ENCODE measurements at regions not wholly inside any gene's neighbourhood (a gene's known extent, or its start where the extent isn't known, plus 50 kb on each side); places are given as distances from the start of the nearest gene placed in this dataset.
"Not testable (repeated sequence)": the region's sequence is repeated elsewhere in the genome, so short reads cannot be mapped to it uniquely, and the experiment has no call there.

GRCh38 chr17:14428648-14429029 is 127.8 kb downstream of the HS3ST3B1 start:
- no peak for DNase-seq
- Mint-ChIP-seq H3K27me3 (ENCODE audit: unreplicated experiment) (no peaks in the 10 kb centered on the region), H3K27ac (ENCODE audit: unreplicated experiment) (no peak overlapping the region), H3K4me1 (ENCODE audit: low read depth, unreplicated experiment) (peaks cover 5% of the 10 kb centered on the region), H3K36me3 (ENCODE audit: unreplicated experiment) (no peaks in the 10 kb centered on the region), H3K4me3 (ENCODE audit: unreplicated experiment) (peak overlapping the region; percentile 12), H3K9me3 (ENCODE audit: unreplicated experiment) (no peaks in the 10 kb centered on the region)
- no peak for TF ChIP-seq CTCF (IDR thresholded peaks at IDR 0.05; ENCODE audit: partially characterized antibody, unreplicated experiment)

- no peak for TF ChIP-seq CTCF (IDR thresholded peaks at IDR 0.05; ENCODE audit: partially characterized antibody, unreplicated experiment)
- Mint-ChIP-seq H3K4me3 (ENCODE audit: unreplicated experiment) (no peak overlapping the region), H3K27ac (ENCODE audit: unreplicated experiment) (no peak overlapping the region), H3K27me3 (ENCODE audit: unreplicated experiment) (no peaks in the 10 kb centered on the region), H3K4me1 (ENCODE audit: low read depth, unreplicated experiment) (peaks cover 5% of the 10 kb centered on the region), H3K36me3 (ENCODE audit: unreplicated experiment) (no peaks in the 10 kb centered on the region), H3K9me3 (ENCODE audit: unreplicated experiment) (no peaks in the 10 kb centered on the region)
- no peak for DNase-seq
Observed at GRCh38 chr17:14427900-14428647, 127.2 kb downstream of the HS3ST3B1 start.

- DNase-seq; H3K4me3 Mint-ChIP-seq (ENCODE audit: unreplicated experiment); H3K4me1 Mint-ChIP-seq (ENCODE audit: low read depth, unreplicated experiment); H3K27ac Mint-ChIP-seq (ENCODE audit: unreplicated experiment); H3K9me3 Mint-ChIP-seq (ENCODE audit: unreplicated experiment); H3K27me3 Mint-ChIP-seq (ENCODE audit: unreplicated experiment); H3K36me3 Mint-ChIP-seq (ENCODE audit: unreplicated experiment): not testable (repeated sequence)
Observed at GRCh38 chr17:14423156-14423555, 122.3 kb downstream of the HS3ST3B1 start.

- Mint-ChIP-seq H3K27ac (ENCODE audit: unreplicated experiment) (no peak overlapping the region), H3K4me1 (ENCODE audit: low read depth, unreplicated experiment) (no peaks in the 10 kb centered on the region), H3K4me3 (ENCODE audit: unreplicated experiment) (no peak overlapping the region), H3K36me3 (ENCODE audit: unreplicated experiment) (no peaks in the 10 kb centered on the region), H3K9me3 (ENCODE audit: unreplicated experiment) (no peaks in the 10 kb centered on the region), H3K27me3 (ENCODE audit: unreplicated experiment) (no peaks in the 10 kb centered on the region)
- no peak for DNase-seq
- no peak for TF ChIP-seq CTCF (IDR thresholded peaks at IDR 0.05; ENCODE audit: partially characterized antibody, unreplicated experiment)
Observed at GRCh38 chr17:14417336-14417735, 116.5 kb downstream of the HS3ST3B1 start.

GRCh38 chr17:14409292-14409691 is 108.4 kb downstream of the HS3ST3B1 start:
- Mint-ChIP-seq H3K27ac (ENCODE audit: unreplicated experiment) (no peak overlapping the region), H3K27me3 (ENCODE audit: unreplicated experiment) (no peaks in the 10 kb centered on the region), H3K4me3 (ENCODE audit: unreplicated experiment) (no peak overlapping the region), H3K4me1 (ENCODE audit: low read depth, unreplicated experiment) (no peaks in the 10 kb centered on the region), H3K36me3 (ENCODE audit: unreplicated experiment) (no peaks in the 10 kb centered on the region), H3K9me3 (ENCODE audit: unreplicated experiment) (no peaks in the 10 kb centered on the region)
- no peak for DNase-seq
- TF ChIP-seq CTCF (IDR thresholded peaks at IDR 0.05; ENCODE audit: partially characterized antibody, unreplicated experiment), result no peak

Measured in glutamatergic neuron (in vitro differentiated cells).